Heart right ventricle (tissue), 16 donors: ENCODE measurements at regions not wholly inside any gene's neighbourhood (a gene's known extent, or its start where the extent isn't known, plus 50 kb on each side); places are given as distances from the start of the nearest gene placed in this dataset.

ENCODE experiments used
- ATAC-seq, 8 donors: fragments of 200-7000 bp; cut with Tn5 transposase; one replicate each; pipeline ENCODE4 v1.9.1; 2020; ENCODE audit warnings: mild to moderate bottlenecking in 8 of 8, moderate library complexity in 8 of 8, moderate number of reproducible peaks in 1 of 8
- DNase-seq, 2 donors: peaks; one replicate each; pipeline ENCODE4 v3.0.0-alpha.2; 2020
- H3K27ac ChIP-seq, 10 donors: fragments of 200-600 bp; sonication (generic) in 2 of 10; one replicate each; pipeline versions ENCODE4 v1.5.0 to v1.8.0; 2020 to 2022; ENCODE audit warnings: mild to moderate bottlenecking in 3 of 10
- H3K27me3 ChIP-seq, 7 donors: fragments of 200-600 bp; one replicate each; pipeline ENCODE4 v1.8.0; 2021 to 2022; ENCODE audit warnings: mild to moderate bottlenecking in 2 of 7
- H3K36me3 ChIP-seq, 9 donors: fragments of 200-600 bp; sonication (generic) in 1 of 9; one replicate each; pipeline versions ENCODE4 v1.5.0 to v1.8.0; 2020 to 2022; ENCODE audit warnings: mild to moderate bottlenecking in 2 of 9
- H3K4me1 ChIP-seq, 9 donors: fragments of 200-600 bp; sonication (generic) in 1 of 9; one replicate each; pipeline versions ENCODE4 v1.5.0 to v1.8.0; 2020 to 2022; ENCODE audit warnings: mild to moderate bottlenecking in 4 of 9
- H3K4me3 ChIP-seq, 10 donors: fragments of 200-600 bp; sonication (generic) in 2 of 10; one replicate each; pipeline versions ENCODE4 v1.5.0 to v1.8.0; 2020 to 2022; ENCODE audit warnings: mild to moderate bottlenecking in 7 of 10, moderate library complexity in 2 of 10
- H3K9me3 ChIP-seq, 11 donors: fragments of 200-600 bp in 10 of 11; sonication (generic) in 2 of 11; one replicate each; pipeline versions ENCODE4 v1.5.0 to v1.8.0; 2013 to 2022; ENCODE audit warnings: mild to moderate bottlenecking in 2 of 11, control low read depth in 1 of 11, moderate library complexity in 1 of 11
- WGBS, 2 donors: extraction: QIAGEN DNeasy Blood & Tissue Kit; methylation state at CpG; one replicate each; pipeline ENCODE4 v1.1.7; 2013; ENCODE audit warnings: inconsistent platforms in 1 of 2; 5-methylcytosine and 5-hydroxymethylcytosine counted together
- intact Hi-C, 10 donors: fragments of 100-400 bp; cut with DNase I; formaldehyde crosslinking; loops; one replicate each; pipeline versions ENCODE4 v1.11.1 to v1.14.2; 2022
- TF ChIP-seq, protein P1 (sequence below), 9 donors: fragments of 200-600 bp; sonication (generic) in 2 of 9; IDR thresholded peaks; one replicate each; pipeline versions ENCODE4 v1.5.0 to v1.8.0; 2021 to 2022; ENCODE audit warnings: antibody characterized with exemption in 9 of 9, mild to moderate bottlenecking in 5 of 9, moderate library complexity in 1 of 9
- donor health status: Arrhythmogenic right ventricular cardiomyopathy.
- donor health status: ischemic (EF 13 %, LVEDD 7.1; RV severe dilation, severe dysfunction).
- donor health status: healthy with polysubstance abuse.
- donor health status: DM: no; HTN: yes; CAD: no.
- donor health status: DM: no; HTN: no; CAD: no.
- donor health status: ischemic (EF 25% LVEDD 6.9; RV normal size, moderate dysfunction).
- donor health status: ischemic (EF 25% LVEDD 5.7; RV mildly dilated, moderate dysfunction).
- donor health status: healthy.
- donor health status: DM: yes; HTN: yes; CAD: no.
- donor health status: Ischemic cardiomyopathy.
- donor health status: ischemic (EF 35%, LVEDD 5.7; RV mildly dilated, moderate dysfunction).
- donor health status: nonischemic (EF 11% LVEDD 7.7; RV severe dilation, severe dysfunction).
- donor health status: DM: yes; HTN: yes; CAD: no.
- donor health status: PGD.
- donor health status: ischemic (EF 29% LVEDD 5.4; RV normal size, mild dysfunction).
- donor health status: nonischemic (EF 23%, LVEDD 6.1; RV moderate dilation, normal function).

DNA sequence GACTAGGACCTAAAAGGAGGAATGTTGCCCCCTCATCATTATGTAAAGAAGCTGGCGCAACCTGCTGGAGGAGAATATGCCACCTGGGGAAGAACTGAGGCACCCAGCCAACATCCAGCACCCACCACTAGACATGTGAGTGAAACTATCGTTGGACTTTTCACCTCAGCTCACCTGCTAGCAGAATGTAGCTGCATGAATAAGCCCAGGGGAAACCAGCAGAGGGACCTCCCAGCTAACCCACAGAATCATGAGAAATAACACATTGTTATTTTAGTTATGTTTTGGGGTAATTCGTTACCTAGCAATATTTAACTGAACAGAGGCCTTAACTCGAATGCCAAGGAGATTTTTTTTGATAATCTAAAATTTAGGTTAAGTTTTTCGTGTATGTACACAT is 542.5 kb upstream of the DAB1 start:
- Histone ChIP-seq H3K9me3 (no peaks in the 10 kb centered on the region), H3K4me1 (no peaks in the 10 kb centered on the region), H3K27ac (no peak overlapping the region), H3K27me3 (no peaks in the 10 kb centered on the region), H3K36me3 (no peaks in the 10 kb centered on the region), H3K4me3 (no peak overlapping the region)
- TF ChIP-seq, protein P1, sequence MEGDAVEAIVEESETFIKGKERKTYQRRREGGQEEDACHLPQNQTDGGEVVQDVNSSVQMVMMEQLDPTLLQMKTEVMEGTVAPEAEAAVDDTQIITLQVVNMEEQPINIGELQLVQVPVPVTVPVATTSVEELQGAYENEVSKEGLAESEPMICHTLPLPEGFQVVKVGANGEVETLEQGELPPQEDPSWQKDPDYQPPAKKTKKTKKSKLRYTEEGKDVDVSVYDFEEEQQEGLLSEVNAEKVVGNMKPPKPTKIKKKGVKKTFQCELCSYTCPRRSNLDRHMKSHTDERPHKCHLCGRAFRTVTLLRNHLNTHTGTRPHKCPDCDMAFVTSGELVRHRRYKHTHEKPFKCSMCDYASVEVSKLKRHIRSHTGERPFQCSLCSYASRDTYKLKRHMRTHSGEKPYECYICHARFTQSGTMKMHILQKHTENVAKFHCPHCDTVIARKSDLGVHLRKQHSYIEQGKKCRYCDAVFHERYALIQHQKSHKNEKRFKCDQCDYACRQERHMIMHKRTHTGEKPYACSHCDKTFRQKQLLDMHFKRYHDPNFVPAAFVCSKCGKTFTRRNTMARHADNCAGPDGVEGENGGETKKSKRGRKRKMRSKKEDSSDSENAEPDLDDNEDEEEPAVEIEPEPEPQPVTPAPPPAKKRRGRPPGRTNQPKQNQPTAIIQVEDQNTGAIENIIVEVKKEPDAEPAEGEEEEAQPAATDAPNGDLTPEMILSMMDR (IDR thresholded peaks at IDR 0.05), result no peak
- intact Hi-C loops, result no loop called here
- 63% methylated on average over 5 of the region's 5 CpGs for WGBS, 2 donors
- ATAC-seq (no peak), DNase-seq (no peak)

DNA sequence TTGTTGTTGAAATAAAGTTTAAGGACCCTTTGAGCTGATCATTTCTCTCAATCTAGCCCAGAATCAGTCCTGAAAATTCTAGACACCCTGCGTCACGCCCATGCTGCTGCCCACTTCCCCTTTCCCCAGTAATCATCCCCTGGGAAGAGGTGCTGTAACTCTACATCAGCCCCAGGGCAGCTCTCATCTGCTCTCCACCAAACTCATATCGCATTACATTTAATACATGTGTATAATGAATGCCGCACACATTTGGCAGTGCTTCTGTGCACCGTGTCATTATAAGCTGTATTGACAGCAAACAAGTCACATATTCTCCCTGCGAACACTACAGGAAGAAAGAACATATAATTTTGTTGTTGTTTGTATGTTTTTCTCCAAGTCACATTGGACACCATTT is 539.7 kb upstream of the DAB1 start:
- Histone ChIP-seq H3K27me3 (no peaks in the 10 kb centered on the region), H3K9me3 (no peaks in the 10 kb centered on the region), H3K36me3 (no peaks in the 10 kb centered on the region), H3K4me1 (no peaks in the 10 kb centered on the region), H3K27ac (no peak overlapping the region), H3K4me3 (no peak overlapping the region)
- DNase-seq (no peak), ATAC-seq (no peak)
- TF ChIP-seq, protein P1 (IDR thresholded peaks at IDR 0.05), result no peak
- intact Hi-C loops, result no loop called here
- WGBS, 2 donors, result 80 to 83% methylated on average over 6 of the region's 6 CpGs

DNA sequence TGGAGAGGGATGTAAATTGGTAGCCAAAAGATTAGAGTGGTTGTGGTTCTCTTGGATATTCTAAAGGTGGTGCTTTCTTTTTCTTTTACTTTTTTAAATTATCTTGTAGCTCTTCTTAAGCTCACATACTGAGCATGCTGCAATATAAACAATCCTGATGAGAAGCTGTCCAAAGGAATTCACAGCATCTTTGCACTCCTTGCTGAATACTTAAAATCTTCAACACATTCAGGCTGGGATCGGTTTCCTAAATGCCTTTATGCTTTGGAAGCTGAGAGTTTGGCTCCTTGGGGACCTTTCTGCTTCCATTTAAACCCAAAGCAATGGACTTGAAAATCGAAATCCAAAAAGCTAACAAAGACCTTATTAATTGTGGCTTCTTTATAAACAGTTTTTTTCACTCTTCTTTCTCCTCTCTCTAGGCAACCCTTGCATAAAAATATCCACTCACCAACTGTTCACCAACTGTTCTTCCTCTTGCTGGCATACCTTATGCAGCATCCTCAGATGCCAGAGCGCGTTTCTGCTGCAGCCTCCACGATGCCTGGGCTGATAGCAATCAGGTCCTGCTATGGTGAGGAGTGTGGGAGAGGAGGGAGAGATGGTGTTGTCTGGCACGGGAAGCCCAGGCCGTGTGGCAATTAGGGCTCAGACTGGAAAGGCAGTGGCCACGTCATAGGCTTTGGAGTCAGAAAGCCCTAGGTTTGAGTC is 535.8 kb upstream of the DAB1 start:
- TF ChIP-seq, protein P1 (IDR thresholded peaks at IDR 0.05), result no peak
- no peak for ATAC-seq
- Histone ChIP-seq H3K27ac (no peak overlapping the region), H3K36me3 (no peaks in the 10 kb centered on the region), H3K9me3 (no peaks in the 10 kb centered on the region), H3K4me1 (no peaks in the 10 kb centered on the region), H3K27me3 (no peaks in the 10 kb centered on the region), H3K4me3 (no peak overlapping the region)
- 43% methylated on average over 8 of the region's 8 CpGs for WGBS, 2 donors
- intact Hi-C loops, result no loop called here
- no peak for DNase-seq

DNA sequence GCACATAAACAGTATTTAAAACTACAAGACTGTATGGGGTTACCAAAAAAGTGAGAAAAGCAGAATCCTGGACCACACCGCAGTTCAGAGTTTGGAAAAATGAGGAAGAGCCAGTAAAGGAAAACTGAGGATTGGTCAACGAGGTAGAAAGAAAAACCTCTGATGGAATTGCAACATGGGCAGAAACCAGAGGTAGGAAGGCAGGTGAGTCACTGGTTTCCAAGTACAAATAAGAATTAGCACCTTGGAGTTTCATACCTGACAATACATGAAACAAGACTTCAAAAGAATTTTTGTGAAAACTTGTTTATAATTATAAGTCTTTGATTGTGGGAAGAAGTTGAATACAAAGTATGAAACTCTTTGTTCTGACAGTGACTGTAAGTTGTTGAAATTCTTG is 533.7 kb upstream of the DAB1 start:
- Histone ChIP-seq H3K27me3 (no peaks in the 10 kb centered on the region), H3K27ac (no peak overlapping the region), H3K4me1 (no peaks in the 10 kb centered on the region), H3K36me3 (no peaks in the 10 kb centered on the region), H3K9me3 (no peaks in the 10 kb centered on the region), H3K4me3 (no peak overlapping the region)
- 70 to 84% methylated on average over 2 of the region's 2 CpGs for whole genome bisulfite sequencing, 2 donors
- DNase-seq (no peak), ATAC-seq (no peak)
- TF ChIP-seq, protein P1 (IDR thresholded peaks at IDR 0.05), result no peak
- intact Hi-C loops, result no loop called here
